ENCODE measurements at regions not wholly inside any gene's neighbourhood (a gene's known extent, or its start where the extent isn't known, plus 50 kb on each side); places are given as distances from the start of the nearest gene placed in this dataset.

DNA sequence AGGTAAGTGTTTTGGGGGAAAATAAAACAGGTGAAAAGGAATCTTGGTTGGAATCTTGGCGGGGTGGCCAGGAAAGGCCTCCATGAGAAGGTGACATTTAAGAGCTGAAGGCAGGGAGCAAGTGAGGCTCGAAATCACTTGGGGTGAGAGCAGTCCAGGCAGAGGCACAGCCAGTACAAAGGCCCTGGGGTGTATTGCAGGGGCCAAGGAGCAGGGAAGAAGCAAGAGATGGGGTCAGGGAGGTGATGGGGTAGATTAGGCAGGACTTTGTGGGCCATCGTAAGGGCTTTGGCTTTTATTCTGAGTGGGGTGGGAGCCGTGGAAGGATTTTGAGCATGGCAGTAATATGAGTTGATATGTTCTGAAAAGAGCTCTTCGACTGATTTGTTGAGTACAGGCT lies 551.1 kb downstream of the MN1 start:
- H3K27ac ChIP-seq (ENCODE audit: low read depth, low read length, poor library complexity, severe bottlenecking), result no peak overlapping the region
- no peaks in the 10 kb centered on the region for H3K36me3 ChIP-seq (ENCODE audit: insufficient read depth, low read length)
- H3K9ac ChIP-seq (ENCODE audit: low read length), result no peak overlapping the region
- no peaks in the 10 kb centered on the region for H3K9me2 ChIP-seq (ENCODE audit: low read depth, low read length)
- H3K4me2 ChIP-seq (ENCODE audit: low read length), result no peak overlapping the region
- H3K27me3 ChIP-seq (ENCODE audit: insufficient read depth, low read length), result no peaks in the 10 kb centered on the region; the same call in 1 of the 2 replicates
- H3F3A ChIP-seq (ENCODE audit: insufficient read depth, low read length), result no peaks in the 10 kb centered on the region
- no peaks in the 10 kb centered on the region for H3K79me2 ChIP-seq (ENCODE audit: insufficient read depth, low read length)
- H3K9me3 ChIP-seq (ENCODE audit: low read length), result no peaks in the 10 kb centered on the region
- TF ChIP-seq EZH2 (IDR thresholded peaks at IDR 0.05; ENCODE audit: borderline replicate concordance, low read length), result no peak
- TF ChIP-seq, protein P1, sequence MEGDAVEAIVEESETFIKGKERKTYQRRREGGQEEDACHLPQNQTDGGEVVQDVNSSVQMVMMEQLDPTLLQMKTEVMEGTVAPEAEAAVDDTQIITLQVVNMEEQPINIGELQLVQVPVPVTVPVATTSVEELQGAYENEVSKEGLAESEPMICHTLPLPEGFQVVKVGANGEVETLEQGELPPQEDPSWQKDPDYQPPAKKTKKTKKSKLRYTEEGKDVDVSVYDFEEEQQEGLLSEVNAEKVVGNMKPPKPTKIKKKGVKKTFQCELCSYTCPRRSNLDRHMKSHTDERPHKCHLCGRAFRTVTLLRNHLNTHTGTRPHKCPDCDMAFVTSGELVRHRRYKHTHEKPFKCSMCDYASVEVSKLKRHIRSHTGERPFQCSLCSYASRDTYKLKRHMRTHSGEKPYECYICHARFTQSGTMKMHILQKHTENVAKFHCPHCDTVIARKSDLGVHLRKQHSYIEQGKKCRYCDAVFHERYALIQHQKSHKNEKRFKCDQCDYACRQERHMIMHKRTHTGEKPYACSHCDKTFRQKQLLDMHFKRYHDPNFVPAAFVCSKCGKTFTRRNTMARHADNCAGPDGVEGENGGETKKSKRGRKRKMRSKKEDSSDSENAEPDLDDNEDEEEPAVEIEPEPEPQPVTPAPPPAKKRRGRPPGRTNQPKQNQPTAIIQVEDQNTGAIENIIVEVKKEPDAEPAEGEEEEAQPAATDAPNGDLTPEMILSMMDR (IDR thresholded peaks at IDR 0.05; ENCODE audit: low read length), result no peak
- H2AFZ ChIP-seq (ENCODE audit: low read length), result no peak overlapping the region
- H3K4me1 ChIP-seq (ENCODE audit: insufficient read depth, low read length, severe bottlenecking), result no peaks in the 10 kb centered on the region
- no peak overlapping the region for H3K4me3 ChIP-seq (ENCODE audit: low read depth, low read length, poor library complexity, severe bottlenecking)
- H4K20me1 ChIP-seq (ENCODE audit: insufficient read depth, low read length), result no peaks in the 10 kb centered on the region

DNA sequence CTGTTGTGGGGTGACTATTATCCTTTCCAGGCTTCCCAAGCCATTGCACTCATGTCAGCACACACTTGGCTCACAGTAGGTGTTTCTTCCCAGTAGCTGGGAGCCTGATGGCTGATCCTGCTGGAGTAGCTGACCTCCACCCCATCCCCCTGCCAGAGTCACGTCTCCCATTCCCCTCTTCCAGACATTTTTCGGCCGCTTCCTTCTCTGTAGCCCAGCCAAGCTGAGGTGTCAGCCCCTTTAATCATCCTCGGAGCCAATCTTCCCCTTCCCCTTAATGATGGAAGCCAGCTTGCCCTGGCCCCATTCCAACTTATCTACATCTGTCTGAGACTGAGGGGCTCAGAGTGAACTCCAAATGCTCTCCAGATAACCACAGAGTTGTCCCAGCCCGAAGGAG lies 550.7 kb downstream of the MN1 start:
- Histone ChIP-seq H3K9me3 (ENCODE audit: low read length) (no peaks in the 10 kb centered on the region), H3K27me3 (ENCODE audit: insufficient read depth, low read length) (no peaks in the 10 kb centered on the region; the same call in 1 of the 2 replicates), H3F3A (ENCODE audit: insufficient read depth, low read length) (no peaks in the 10 kb centered on the region), H3K4me3 (ENCODE audit: low read depth, low read length, poor library complexity, severe bottlenecking) (no peak overlapping the region), H3K4me1 (ENCODE audit: insufficient read depth, low read length, severe bottlenecking) (no peaks in the 10 kb centered on the region), H4K20me1 (ENCODE audit: insufficient read depth, low read length) (no peaks in the 10 kb centered on the region), H3K27ac (ENCODE audit: low read depth, low read length, poor library complexity, severe bottlenecking) (no peak overlapping the region), H2AFZ (ENCODE audit: low read length) (no peak overlapping the region), H3K9ac (ENCODE audit: low read length) (no peak overlapping the region), H3K79me2 (ENCODE audit: insufficient read depth, low read length) (no peaks in the 10 kb centered on the region), H3K9me2 (ENCODE audit: low read depth, low read length) (no peaks in the 10 kb centered on the region), H3K4me2 (ENCODE audit: low read length) (no peak overlapping the region), H3K36me3 (ENCODE audit: insufficient read depth, low read length) (no peaks in the 10 kb centered on the region)
- TF ChIP-seq, protein P1 (IDR thresholded peaks at IDR 0.05; ENCODE audit: low read length), result no peak
- TF ChIP-seq EZH2 (IDR thresholded peaks at IDR 0.05; ENCODE audit: borderline replicate concordance, low read length), result no peak

DNA sequence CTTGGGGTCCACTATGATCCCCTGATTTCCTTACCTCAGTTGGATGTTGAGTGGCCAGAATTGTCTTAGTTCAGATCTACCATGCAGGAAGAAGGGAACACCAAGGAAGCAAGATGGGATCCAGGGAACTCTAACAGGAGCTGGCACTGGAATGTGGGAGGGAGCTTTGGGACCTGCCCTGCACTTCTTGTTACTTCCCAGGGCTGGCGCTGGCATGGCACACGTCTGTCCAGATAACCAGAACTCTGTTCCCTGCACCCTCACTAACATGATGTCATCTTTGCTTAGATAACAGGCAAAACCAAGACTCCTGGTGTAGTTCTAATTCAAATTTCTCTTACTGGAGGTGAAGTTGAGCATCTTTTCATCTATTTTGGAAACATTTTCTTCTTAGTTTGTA lies 550.0 kb downstream of the MN1 start:
- no peak overlapping the region for H3K4me3 ChIP-seq (ENCODE audit: low read depth, low read length, poor library complexity, severe bottlenecking)
- TF ChIP-seq, protein P1 (IDR thresholded peaks at IDR 0.05; ENCODE audit: low read length), result no peak
- TF ChIP-seq EZH2 (IDR thresholded peaks at IDR 0.05; ENCODE audit: borderline replicate concordance, low read length), result no peak
- H3K36me3 ChIP-seq (ENCODE audit: insufficient read depth, low read length), result no peaks in the 10 kb centered on the region
- H3K9me3 ChIP-seq (ENCODE audit: low read length), result no peaks in the 10 kb centered on the region
- H2AFZ ChIP-seq (ENCODE audit: low read length), result no peak overlapping the region
- H3K79me2 ChIP-seq (ENCODE audit: insufficient read depth, low read length), result no peaks in the 10 kb centered on the region
- H3K27ac ChIP-seq (ENCODE audit: low read depth, low read length, poor library complexity, severe bottlenecking), result no peak overlapping the region
- no peaks in the 10 kb centered on the region; the same call in 1 of the 2 replicates for H3K27me3 ChIP-seq (ENCODE audit: insufficient read depth, low read length)
- H3K9ac ChIP-seq (ENCODE audit: low read length), result no peak overlapping the region
- no peak overlapping the region for H3K4me2 ChIP-seq (ENCODE audit: low read length)
- H3K9me2 ChIP-seq (ENCODE audit: low read depth, low read length), result no peaks in the 10 kb centered on the region
- no peaks in the 10 kb centered on the region for H4K20me1 ChIP-seq (ENCODE audit: insufficient read depth, low read length)
- H3K4me1 ChIP-seq (ENCODE audit: insufficient read depth, low read length, severe bottlenecking), result no peaks in the 10 kb centered on the region
- no peaks in the 10 kb centered on the region for H3F3A ChIP-seq (ENCODE audit: insufficient read depth, low read length)

Data from OCI-LY1 (cell line).